Brain microvascular endothelial cell (primary cell): ENCODE measurements at regions not wholly inside any gene's neighbourhood (a gene's known extent, or its start where the extent isn't known, plus 50 kb on each side); places are given as distances from the start of the nearest gene placed in this dataset.

Experiments used
- DNase-seq: peaks from one replicate; pipeline ENCODE4 v3.0.0-alpha.2; 2020
- H3K27ac ChIP-seq: fragments of 250-450 bp; sonication (Bioruptor Pico); 2 replicates; pipeline ENCODE4 v1.5.1; 2020; ENCODE audit warnings: mild to moderate bottlenecking, moderate library complexity
- H3K27me3 ChIP-seq: fragments of 250-450 bp; sonication (Bioruptor Pico); replicated peaks from 2 replicates; pipeline ENCODE4 v1.5.1; 2020; ENCODE audit warnings: mild to moderate bottlenecking
- H3K36me3 ChIP-seq: fragments of 250-450 bp; sonication (Bioruptor Pico); replicated peaks from 2 replicates; pipeline ENCODE4 v1.5.1; 2020; ENCODE audit warnings: mild to moderate bottlenecking
- H3K4me3 ChIP-seq: 2 replicates; pipeline ENCODE4 v1.5.1; 2011; ENCODE audit warnings: low read depth, mild to moderate bottlenecking, control low read depth, low read length, moderate library complexity
- CTCF ChIP-seq: IDR thresholded peaks from 2 replicates; pipeline ENCODE4 v1.5.1; 2011; ENCODE audit warnings: low read depth, mild to moderate bottlenecking, moderate library complexity, low read length, control low read depth, inconsistent platforms; ENCODE audit errors: missing control alignments
- in situ Hi-C: cut with HindIII; loops from 2 replicates; pipeline ENCODE4 v1.10.0; 2017; ENCODE audit warnings: low sequenced_read_pairs, low pct_ligation_motif_present

DNA sequence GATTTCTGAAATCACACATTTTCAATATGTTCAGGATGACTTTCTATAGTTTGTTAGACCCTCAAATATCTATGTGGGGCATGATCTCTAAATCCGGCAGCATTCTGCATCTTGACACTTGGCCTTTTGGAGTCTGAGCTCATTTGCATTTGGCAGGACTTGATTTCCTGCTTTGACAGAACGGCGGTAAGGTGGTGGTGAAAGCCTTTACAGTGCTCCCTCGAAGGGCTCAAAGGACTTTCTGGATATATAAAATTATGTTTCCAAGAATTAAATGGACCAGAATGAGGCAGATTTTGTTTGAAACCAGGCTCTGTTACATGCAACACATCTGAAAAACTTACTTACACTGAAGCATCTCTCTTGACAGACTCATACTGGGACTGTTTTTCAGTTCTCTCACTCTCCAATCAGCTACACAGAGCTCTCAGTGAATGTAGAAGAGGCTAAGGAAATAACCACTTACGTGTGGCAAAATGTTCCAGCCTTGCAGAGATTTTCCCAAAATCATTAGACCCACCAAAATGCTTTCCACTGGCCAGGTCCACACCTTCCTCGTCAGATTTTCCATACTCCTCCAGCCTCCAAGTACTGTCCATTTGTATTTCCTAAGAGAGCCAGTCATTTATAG is 207.2 kb downstream of the SPRY2 start:
- no peak overlapping the region for H3K4me3 ChIP-seq
- H3K36me3 ChIP-seq = no peaks in the 10 kb centered on the region
- no peak for DNase-seq
- in situ Hi-C loops = no loop called here
- no peaks in the 10 kb centered on the region for H3K27me3 ChIP-seq
- TF ChIP-seq CTCF = no peak
- peak overlapping the region; percentile 75 for H3K27ac ChIP-seq

DNA sequence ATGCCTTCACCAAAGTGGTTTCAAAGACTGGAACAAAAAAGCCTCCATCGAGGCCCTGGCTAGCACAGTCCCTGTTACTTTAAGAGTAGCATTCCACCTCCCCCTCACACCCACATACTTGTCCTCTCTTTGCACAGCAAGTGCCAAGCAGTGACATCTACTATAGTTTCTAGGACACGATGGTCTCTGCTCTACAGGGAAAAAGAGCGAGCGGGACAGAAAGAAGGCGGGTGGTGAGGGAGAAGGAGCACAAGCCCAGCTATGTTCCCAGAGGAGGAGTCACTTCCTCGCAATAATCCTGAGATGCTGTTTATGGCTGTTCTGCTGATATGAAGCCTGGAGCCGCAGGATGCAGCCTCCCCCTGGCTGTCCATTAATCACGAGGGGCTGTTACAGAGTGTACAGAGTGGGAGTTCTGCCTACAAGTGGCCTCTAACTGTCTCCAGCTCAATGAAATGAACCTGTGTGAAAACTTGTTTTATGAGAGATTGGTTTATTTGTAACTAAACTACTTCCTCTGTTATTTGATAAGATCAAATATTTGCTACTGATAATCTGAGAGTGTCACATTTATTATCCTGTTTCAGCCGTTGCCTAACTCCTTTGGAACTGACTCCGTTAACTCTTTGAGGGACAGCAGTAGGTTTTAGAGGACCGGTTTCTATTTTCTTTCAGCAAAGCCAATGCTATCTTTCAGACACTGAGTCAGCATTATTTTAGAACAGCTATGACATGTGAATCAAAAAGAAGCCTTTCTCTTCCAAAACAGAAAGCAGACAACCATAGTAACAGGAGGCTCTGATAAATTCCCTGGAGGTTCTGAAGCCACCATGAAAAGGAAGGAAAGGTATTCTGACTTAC is 208.0 kb downstream of the SPRY2 start:
- Histone ChIP-seq H3K27me3 (no peaks in the 10 kb centered on the region), H3K4me3 (peak overlapping the region; percentile 34), H3K36me3 (no peaks in the 10 kb centered on the region), H3K27ac (peak overlapping the region; percentile 75)
- peak; percentile 3 for TF ChIP-seq CTCF
- DNase-seq = peak; percentile 76
- in situ Hi-C loops = no loop called here

DNA sequence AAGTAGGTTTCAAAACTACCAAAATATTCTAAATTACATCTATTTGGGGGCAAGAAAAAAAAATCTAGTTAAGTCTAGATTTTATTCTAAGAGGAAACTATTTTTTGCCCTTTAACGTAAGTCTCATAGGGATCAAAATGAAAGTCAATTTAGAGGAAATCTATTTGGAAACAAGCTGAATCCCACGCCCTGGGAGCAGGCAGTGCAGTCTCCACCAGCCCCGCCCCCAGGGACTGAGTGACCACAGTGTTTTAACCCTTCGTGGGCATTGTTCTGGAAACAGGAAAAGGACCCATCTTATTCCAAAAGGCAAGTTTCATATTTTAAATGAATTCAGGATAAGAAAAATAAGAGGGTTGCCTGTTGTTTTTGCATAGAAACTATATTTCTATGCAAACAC is 209.7 kb downstream of the SPRY2 start:
- DNase-seq = peak; percentile 75
- no peaks in the 10 kb centered on the region for H3K36me3 ChIP-seq
- H3K4me3 ChIP-seq = peak overlapping the region; percentile 44
- no peak for TF ChIP-seq CTCF
- in situ Hi-C loops = no loop called here
- peak overlapping the region; percentile 47 for H3K27ac ChIP-seq
- H3K27me3 ChIP-seq = no peaks in the 10 kb centered on the region

DNA sequence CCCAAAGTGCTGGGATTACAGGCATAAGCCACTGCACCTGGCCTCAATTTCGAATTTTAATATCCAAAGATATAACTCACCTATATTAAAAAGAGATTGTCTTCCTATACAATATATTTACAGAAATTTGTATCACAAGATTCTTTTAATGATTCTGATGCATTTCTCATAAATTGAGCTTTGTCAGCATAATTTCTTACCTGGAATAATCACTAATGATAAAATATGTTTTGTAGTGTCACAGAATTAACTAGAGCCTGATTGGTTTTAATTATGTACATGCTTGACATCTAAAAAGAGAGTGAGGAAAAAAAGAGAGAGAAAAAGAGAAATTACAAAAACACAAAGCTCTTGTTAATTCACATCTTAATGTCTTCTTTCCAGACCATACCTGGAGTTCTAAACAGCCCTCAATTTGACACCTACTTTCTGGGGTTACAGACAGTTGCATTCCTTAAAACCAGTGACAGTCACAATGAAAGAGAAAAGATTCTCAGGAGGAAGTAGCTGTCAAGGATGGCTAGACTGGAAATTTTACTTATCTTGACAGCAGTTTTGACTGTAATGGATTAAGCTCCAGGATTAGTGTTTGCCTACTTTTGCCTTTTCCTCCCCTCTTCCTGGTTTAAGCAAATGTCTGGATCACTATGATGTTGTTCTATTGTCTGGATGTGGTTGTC is 214.4 kb downstream of the SPRY2 start:
- Histone ChIP-seq H3K27me3 (no peaks in the 10 kb centered on the region), H3K4me3 (no peak overlapping the region), H3K27ac (no peak overlapping the region), H3K36me3 (no peaks in the 10 kb centered on the region)
- TF ChIP-seq CTCF = no peak
- DNase-seq = no peak
- in situ Hi-C loops = no loop called here

- DNase-seq = no peak
- no peak overlapping the region for H3K4me3 ChIP-seq
- TF ChIP-seq CTCF = no peak
- no peaks in the 10 kb centered on the region for H3K36me3 ChIP-seq
- H3K27me3 ChIP-seq = no peaks in the 10 kb centered on the region
- H3K27ac ChIP-seq = no peak overlapping the region
- in situ Hi-C loops = no loop called here
Measured at GRCh38 chr13:80123945-80124344, 217.0 kb downstream of the SPRY2 start.
